NT2/D1 (cell line): ENCODE measurements at regions not wholly inside any gene's neighbourhood (a gene's known extent, or its start where the extent isn't known, plus 50 kb on each side); places are given as distances from the start of the nearest gene placed in this dataset.

Experiments used
- SUZ12 ChIP-seq: IDR thresholded peaks from 2 replicates; pipeline ENCODE4 v1.6.1; 2011; ENCODE audit not compliant: insufficient read length, insufficient read depth; ENCODE audit errors: extremely low read depth
- ZNF274 ChIP-seq: IDR thresholded peaks from 2 replicates; pipeline ENCODE4 v1.6.1; 2011; ENCODE audit warnings: mild to moderate bottlenecking, low read depth, low read length

GRCh38 chr4:140271553-140271952, 101.9 kb upstream of the SCOC start:
- TF ChIP-seq ZNF274 (no peak), SUZ12 (no peak)
